Ascending aorta (tissue), 2 donors: ENCODE measurements at regions not wholly inside any gene's neighbourhood (a gene's known extent, or its start where the extent isn't known, plus 50 kb on each side); places are given as distances from the start of the nearest gene placed in this dataset.

Source experiments
- DNase-seq, 2 donors: peaks; one replicate each; pipeline ENCODE4 v3.0.0-alpha.2; 2019; ENCODE audit warnings: low spot score in 2 of 2
- H3K27ac ChIP-seq, 2 donors: fragments of 200-600 bp; sonication (generic); one replicate each; pipeline ENCODE4 v1.5.1; 2016 to 2017; ENCODE audit warnings: mild to moderate bottlenecking in 1 of 2
- H3K27me3 ChIP-seq: fragments of 200-600 bp; sonication (generic); one replicate; pipeline ENCODE4 v1.5.1; 2017
- H3K36me3 ChIP-seq, 2 donors: fragments of 200-600 bp; sonication (generic); one replicate each; pipeline ENCODE4 v1.5.1; 2016
- H3K4me1 ChIP-seq, 2 donors: fragments of 200-600 bp; sonication (generic); one replicate each; pipeline ENCODE4 v1.5.1; 2016 to 2017; ENCODE audit warnings: mild to moderate bottlenecking in 1 of 2
- H3K4me3 ChIP-seq, 2 donors: fragments of 200-600 bp; sonication (generic); one replicate each; pipeline ENCODE4 v1.5.1; 2016 to 2017; ENCODE audit warnings: mild to moderate bottlenecking in 1 of 2
- H3K9me3 ChIP-seq, 2 donors: fragments of 200-600 bp; sonication (generic); one replicate each; pipeline ENCODE4 v1.5.1; 2016
- intact Hi-C: fragments of 100-400 bp; cut with DNase I; formaldehyde crosslinking; loops from one replicate; pipeline ENCODE4 v1.15.1; 2023
- TF ChIP-seq, protein P1 (sequence below), 3 experiments: fragments of 200-600 bp in 2 of 3; fragments of 450-650 bp in 1 of 3; sonication (generic) in 2 of 3; IDR thresholded peaks; one replicate each; pipeline ENCODE4 v1.5.1; 2016 to 2019; ENCODE audit warnings: antibody characterized with exemption in 3 of 3, mild to moderate bottlenecking in 1 of 3, moderate library complexity in 1 of 3

DNA sequence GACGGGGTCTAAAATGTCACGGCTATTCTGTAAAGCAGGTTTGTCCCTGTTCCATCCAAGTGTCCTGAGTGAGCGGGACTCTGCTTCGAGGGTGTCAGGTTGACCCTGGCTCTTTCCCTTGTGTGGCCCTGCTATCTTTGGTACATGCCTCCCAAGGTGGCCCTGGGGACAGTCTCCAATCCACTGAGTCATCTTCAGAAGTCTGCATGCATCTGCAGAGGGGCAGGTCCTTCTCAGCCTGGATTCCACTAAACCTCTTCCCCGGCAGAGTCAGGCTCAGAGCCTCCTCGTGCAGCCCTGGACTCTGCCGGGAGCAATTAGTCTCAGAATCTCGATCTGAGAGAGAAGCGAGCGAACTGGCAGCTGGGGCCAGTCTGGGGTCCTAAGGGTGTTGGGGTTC lies 50.1 kb upstream of the KCNJ15 start:
- TF ChIP-seq, protein P1, sequence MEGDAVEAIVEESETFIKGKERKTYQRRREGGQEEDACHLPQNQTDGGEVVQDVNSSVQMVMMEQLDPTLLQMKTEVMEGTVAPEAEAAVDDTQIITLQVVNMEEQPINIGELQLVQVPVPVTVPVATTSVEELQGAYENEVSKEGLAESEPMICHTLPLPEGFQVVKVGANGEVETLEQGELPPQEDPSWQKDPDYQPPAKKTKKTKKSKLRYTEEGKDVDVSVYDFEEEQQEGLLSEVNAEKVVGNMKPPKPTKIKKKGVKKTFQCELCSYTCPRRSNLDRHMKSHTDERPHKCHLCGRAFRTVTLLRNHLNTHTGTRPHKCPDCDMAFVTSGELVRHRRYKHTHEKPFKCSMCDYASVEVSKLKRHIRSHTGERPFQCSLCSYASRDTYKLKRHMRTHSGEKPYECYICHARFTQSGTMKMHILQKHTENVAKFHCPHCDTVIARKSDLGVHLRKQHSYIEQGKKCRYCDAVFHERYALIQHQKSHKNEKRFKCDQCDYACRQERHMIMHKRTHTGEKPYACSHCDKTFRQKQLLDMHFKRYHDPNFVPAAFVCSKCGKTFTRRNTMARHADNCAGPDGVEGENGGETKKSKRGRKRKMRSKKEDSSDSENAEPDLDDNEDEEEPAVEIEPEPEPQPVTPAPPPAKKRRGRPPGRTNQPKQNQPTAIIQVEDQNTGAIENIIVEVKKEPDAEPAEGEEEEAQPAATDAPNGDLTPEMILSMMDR (IDR thresholded peaks at IDR 0.05): no peak
- no peak overlapping the region for H3K27ac ChIP-seq
- H3K4me3 ChIP-seq: no peak overlapping the region
- no peak for DNase-seq
- H3K36me3 ChIP-seq: no peaks in the 10 kb centered on the region
- no peaks in the 10 kb centered on the region for H3K4me1 ChIP-seq
- H3K9me3 ChIP-seq: peaks cover 3 to 5% of the 10 kb centered on the region in 2 donors
- intact Hi-C loops: no loop called here
- H3K27me3 ChIP-seq: no peaks in the 10 kb centered on the region
